IPS-20b (cell line): ENCODE measurements at regions not wholly inside any gene's neighbourhood (a gene's known extent, or its start where the extent isn't known, plus 50 kb on each side); places are given as distances from the start of the nearest gene placed in this dataset.

Experiments used
- H3K27ac ChIP-seq: one replicate; pipeline ENCODE4 v1.5.1; 2013; ENCODE audit warnings: low read length
- H3K27me3 ChIP-seq: 2 replicates; pipeline ENCODE4 v1.6.1; 2013; ENCODE audit warnings: mild to moderate bottlenecking, low read length, inconsistent platforms; ENCODE audit not compliant: insufficient read depth
- H3K36me3 ChIP-seq: 2 replicates; pipeline ENCODE4 v1.6.1; 2013; ENCODE audit warnings: low read depth, mild to moderate bottlenecking, inconsistent platforms, low read length, moderate library complexity; ENCODE audit not compliant: insufficient read depth
- H3K4me1 ChIP-seq: 2 replicates; pipeline ENCODE4 v1.6.1; 2013; ENCODE audit warnings: mild to moderate bottlenecking, control low read depth, inconsistent platforms, low read length, moderate library complexity; ENCODE audit not compliant: insufficient read depth
- H3K4me3 ChIP-seq: 2 replicates; pipeline ENCODE4 v1.5.1; 2013; ENCODE audit warnings: mild to moderate bottlenecking, low read length, inconsistent platforms
- H3K9ac ChIP-seq: 2 replicates; pipeline ENCODE4 v1.6.1; 2013; ENCODE audit warnings: low read depth, mild to moderate bottlenecking, inconsistent platforms, low read length, moderate library complexity
- H3K9me3 ChIP-seq: 2 replicates; pipeline ENCODE4 v1.6.1; 2013; ENCODE audit warnings: mild to moderate bottlenecking, low read depth, low read length, inconsistent platforms; ENCODE audit not compliant: insufficient read depth

DNA sequence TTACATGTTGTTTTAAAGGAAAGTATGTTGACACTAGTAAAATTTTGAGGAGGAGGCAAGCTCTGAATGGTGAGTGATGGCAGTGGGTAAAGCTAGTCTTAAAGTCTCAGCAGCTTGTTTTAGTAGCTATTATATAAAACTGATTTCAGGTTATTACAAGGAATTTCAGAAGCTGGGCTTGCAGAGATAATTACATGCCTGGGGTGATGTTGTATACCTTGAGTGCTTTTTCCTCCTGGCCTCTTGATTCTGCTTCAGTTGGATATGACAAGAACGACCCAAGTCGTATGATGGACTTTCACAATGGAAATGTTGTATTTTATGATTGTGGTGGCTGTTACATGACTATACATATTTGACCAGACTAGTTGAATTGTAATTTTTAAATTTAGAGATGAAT, 175.5 kb upstream of the ADGRL3 start:
- no peaks in the 10 kb centered on the region for H3K27me3 ChIP-seq
- no peak overlapping the region for H3K4me3 ChIP-seq
- no peaks in the 10 kb centered on the region for H3K36me3 ChIP-seq
- no peaks in the 10 kb centered on the region for H3K4me1 ChIP-seq
- H3K9me3 ChIP-seq, result no peaks in the 10 kb centered on the region
- H3K9ac ChIP-seq, result no peak overlapping the region
- no peak overlapping the region for H3K27ac ChIP-seq

DNA sequence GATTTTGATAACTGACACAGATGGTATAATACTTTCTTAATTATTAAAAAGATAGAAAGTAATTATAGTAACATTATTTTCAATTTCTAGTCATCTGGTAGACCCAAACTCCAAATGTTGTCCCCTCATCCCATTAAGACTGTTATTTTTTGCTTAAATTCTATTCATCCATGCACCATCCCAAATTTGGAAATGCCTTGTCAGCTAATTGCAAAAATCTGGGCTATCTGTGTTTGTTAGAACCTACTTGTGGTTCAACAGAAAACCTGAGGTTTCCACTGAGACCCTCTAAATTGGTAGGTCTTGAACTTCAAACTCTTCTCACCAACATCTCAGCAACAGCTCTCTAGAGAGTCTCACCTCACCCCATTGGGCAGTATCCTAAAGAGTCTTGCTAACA, 172.2 kb upstream of the ADGRL3 start:
- Histone ChIP-seq H3K9me3 (no peaks in the 10 kb centered on the region), H3K27me3 (no peaks in the 10 kb centered on the region), H3K4me3 (no peak overlapping the region), H3K27ac (no peak overlapping the region), H3K4me1 (no peaks in the 10 kb centered on the region), H3K9ac (no peak overlapping the region), H3K36me3 (no peaks in the 10 kb centered on the region)

- Histone ChIP-seq H3K27ac (no peak overlapping the region), H3K27me3 (no peaks in the 10 kb centered on the region), H3K4me3 (no peak overlapping the region), H3K9ac (no peak overlapping the region), H3K36me3 (no peaks in the 10 kb centered on the region), H3K4me1 (no peaks in the 10 kb centered on the region), H3K9me3 (no peaks in the 10 kb centered on the region)
Measured at GRCh38 chr4:61036071-61036684, 163.9 kb upstream of the ADGRL3 start.

- Histone ChIP-seq H3K9ac (no peak overlapping the region), H3K4me3 (no peak overlapping the region), H3K4me1 (no peaks in the 10 kb centered on the region), H3K36me3 (no peaks in the 10 kb centered on the region), H3K27me3 (no peaks in the 10 kb centered on the region), H3K9me3 (no peaks in the 10 kb centered on the region), H3K27ac (no peak overlapping the region)
Measured at GRCh38 chr4:61041527-61041926, 158.6 kb upstream of the ADGRL3 start.

DNA sequence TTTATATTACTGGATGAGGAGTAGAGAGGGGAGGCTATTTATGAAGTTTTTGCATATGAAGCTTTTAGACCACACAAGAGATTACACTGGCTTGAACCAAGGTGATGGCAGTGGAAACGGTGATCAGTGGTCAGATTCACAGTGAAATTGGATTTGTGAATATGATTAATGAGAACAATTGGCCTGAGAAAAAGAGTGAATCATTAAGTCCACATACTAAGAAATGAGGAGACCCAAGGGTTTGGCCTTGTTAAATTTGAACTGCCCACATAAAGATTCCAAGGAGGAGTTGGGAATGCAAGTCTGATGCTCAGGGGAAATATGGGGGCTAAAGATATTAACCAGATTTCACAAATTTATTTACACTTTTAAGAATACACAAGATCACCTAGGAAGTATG, 155.3 kb upstream of the ADGRL3 start:
- Histone ChIP-seq H3K27ac (no peak overlapping the region), H3K4me1 (no peaks in the 10 kb centered on the region), H3K4me3 (no peak overlapping the region), H3K27me3 (no peaks in the 10 kb centered on the region), H3K36me3 (no peaks in the 10 kb centered on the region), H3K9ac (no peak overlapping the region), H3K9me3 (no peaks in the 10 kb centered on the region)

DNA sequence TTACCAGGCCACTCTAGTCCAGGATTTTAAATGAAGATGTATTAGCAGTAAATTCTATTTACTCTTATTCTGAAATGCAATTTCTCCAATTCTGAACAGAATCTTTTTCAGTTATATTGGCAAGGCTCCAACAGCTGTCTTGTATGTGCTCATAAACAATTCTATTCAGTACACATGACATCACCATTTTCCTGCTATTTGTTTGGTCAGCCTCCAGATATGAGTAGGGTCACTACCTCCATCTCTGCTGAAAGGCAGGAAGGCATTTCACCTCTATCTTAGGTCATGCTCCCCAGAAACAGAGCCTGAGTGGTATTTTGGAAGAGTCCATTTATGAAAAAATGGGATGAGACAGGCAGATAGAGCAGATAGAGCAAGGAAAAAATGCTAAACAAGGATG, 151.1 kb upstream of the ADGRL3 start:
- H3K27me3 ChIP-seq, result no peaks in the 10 kb centered on the region
- no peaks in the 10 kb centered on the region for H3K9me3 ChIP-seq
- no peaks in the 10 kb centered on the region for H3K4me1 ChIP-seq
- no peak overlapping the region for H3K9ac ChIP-seq
- no peak overlapping the region for H3K27ac ChIP-seq
- no peaks in the 10 kb centered on the region for H3K36me3 ChIP-seq
- H3K4me3 ChIP-seq, result no peak overlapping the region

DNA sequence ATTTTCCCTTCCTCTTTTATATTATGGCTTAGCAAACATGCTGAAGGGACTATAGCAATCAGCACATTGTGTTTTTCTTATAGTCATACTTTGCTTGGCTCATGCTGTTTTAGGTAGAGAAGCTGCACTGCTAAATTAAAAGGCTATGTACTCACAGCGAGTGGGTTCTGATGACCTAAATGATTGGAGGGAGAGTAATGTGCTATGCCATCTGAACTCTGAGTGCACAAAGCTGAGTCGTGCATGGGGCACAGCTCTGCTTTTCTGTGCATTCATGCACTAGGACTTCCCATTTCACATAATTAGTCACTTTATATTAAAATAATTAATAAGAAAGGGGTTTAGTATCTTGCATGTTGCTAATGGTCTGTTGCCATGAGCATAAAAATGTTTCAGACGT, 132.7 kb upstream of the ADGRL3 start:
- H3K27ac ChIP-seq, result no peak overlapping the region
- H3K36me3 ChIP-seq, result no peaks in the 10 kb centered on the region
- no peaks in the 10 kb centered on the region for H3K27me3 ChIP-seq
- no peak overlapping the region for H3K4me3 ChIP-seq
- no peaks in the 10 kb centered on the region for H3K9me3 ChIP-seq
- H3K9ac ChIP-seq, result no peak overlapping the region
- no peaks in the 10 kb centered on the region for H3K4me1 ChIP-seq

- H3K9me3 ChIP-seq, result no peaks in the 10 kb centered on the region
- H3K4me3 ChIP-seq, result no peak overlapping the region
- no peak overlapping the region for H3K27ac ChIP-seq
- H3K9ac ChIP-seq, result no peak overlapping the region
- H3K27me3 ChIP-seq, result no peaks in the 10 kb centered on the region
- no peaks in the 10 kb centered on the region for H3K36me3 ChIP-seq
- no peaks in the 10 kb centered on the region for H3K4me1 ChIP-seq
Measured at GRCh38 chr4:61068060-61068459, 132.1 kb upstream of the ADGRL3 start.

DNA sequence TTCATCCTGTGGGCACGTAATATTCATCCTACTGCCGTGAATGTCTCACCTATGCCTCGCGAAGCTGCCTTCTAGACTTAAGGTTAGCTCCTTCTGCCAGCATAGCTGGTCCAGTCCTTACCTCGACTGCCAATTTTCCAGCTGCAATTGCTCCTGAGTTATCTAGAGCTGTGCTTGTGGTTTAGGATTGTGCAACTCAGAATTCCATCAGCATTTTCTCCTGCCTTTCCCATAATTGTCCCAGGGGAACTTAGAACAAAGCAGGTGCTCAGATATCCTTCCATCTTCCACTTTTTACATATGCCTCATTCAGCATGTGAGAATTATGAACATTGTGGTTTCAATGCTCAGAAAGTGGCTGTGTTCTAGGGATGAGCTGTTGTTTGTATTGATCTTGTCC, 131.4 kb upstream of the ADGRL3 start:
- Histone ChIP-seq H3K27ac (no peak overlapping the region), H3K4me3 (no peak overlapping the region), H3K27me3 (no peaks in the 10 kb centered on the region), H3K9me3 (no peaks in the 10 kb centered on the region), H3K36me3 (no peaks in the 10 kb centered on the region), H3K4me1 (no peaks in the 10 kb centered on the region), H3K9ac (no peak overlapping the region)

DNA sequence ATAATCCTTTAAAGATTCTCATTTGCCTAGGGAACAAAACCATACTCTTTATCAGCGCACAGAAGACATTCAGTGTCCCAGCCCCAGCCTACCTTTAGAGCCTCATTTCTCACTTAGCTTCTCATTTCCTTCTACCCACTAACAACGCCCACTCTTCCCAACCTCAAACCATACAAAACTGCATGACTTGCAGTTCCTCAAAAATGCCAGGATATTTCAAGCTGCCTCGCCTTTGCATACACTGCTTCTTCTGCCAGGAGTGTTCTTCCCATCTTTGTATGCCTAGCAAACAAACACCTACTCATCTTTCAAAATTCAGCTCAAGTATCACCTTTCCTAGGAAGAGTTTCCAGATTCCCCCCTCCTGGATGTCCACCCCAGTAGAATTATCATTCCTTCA, 129.9 kb upstream of the ADGRL3 start:
- no peaks in the 10 kb centered on the region for H3K9me3 ChIP-seq
- H3K36me3 ChIP-seq, result no peaks in the 10 kb centered on the region
- H3K27ac ChIP-seq, result no peak overlapping the region

GRCh38 chr4:61079427-61079826, 120.7 kb upstream of the ADGRL3 start:
- Histone ChIP-seq H3K4me3 (no peak overlapping the region), H3K27ac (no peak overlapping the region), H3K4me1 (no peaks in the 10 kb centered on the region), H3K27me3 (no peaks in the 10 kb centered on the region), H3K9me3 (no peaks in the 10 kb centered on the region), H3K9ac (no peak overlapping the region), H3K36me3 (no peaks in the 10 kb centered on the region)

More for the DNA sequence above, 129.9 kb upstream of the ADGRL3 start:
- H3K4me3 ChIP-seq, result no peak overlapping the region
- no peak overlapping the region for H3K9ac ChIP-seq
- no peaks in the 10 kb centered on the region for H3K27me3 ChIP-seq
- H3K4me1 ChIP-seq, result no peaks in the 10 kb centered on the region

GRCh38 chr4:61079976-61080375, 120.2 kb upstream of the ADGRL3 start:
- no peaks in the 10 kb centered on the region for H3K27me3 ChIP-seq
- no peaks in the 10 kb centered on the region for H3K4me1 ChIP-seq
- no peak overlapping the region for H3K27ac ChIP-seq
- H3K4me3 ChIP-seq, result no peak overlapping the region
- H3K9me3 ChIP-seq, result no peaks in the 10 kb centered on the region
- no peak overlapping the region for H3K9ac ChIP-seq
- no peaks in the 10 kb centered on the region for H3K36me3 ChIP-seq

- H3K27ac ChIP-seq, result no peak overlapping the region
- no peak overlapping the region for H3K4me3 ChIP-seq
- no peak overlapping the region for H3K9ac ChIP-seq
- H3K27me3 ChIP-seq, result no peaks in the 10 kb centered on the region
- no peaks in the 10 kb centered on the region for H3K4me1 ChIP-seq
- H3K9me3 ChIP-seq, result no peaks in the 10 kb centered on the region
- H3K36me3 ChIP-seq, result no peaks in the 10 kb centered on the region
Measured at GRCh38 chr4:61085534-61085933, 114.6 kb upstream of the ADGRL3 start.
